Ishikawa (cell line): ENCODE measurements at regions not wholly inside any gene's neighbourhood (a gene's known extent, or its start where the extent isn't known, plus 50 kb on each side); places are given as distances from the start of the nearest gene placed in this dataset.

Experiments used
- CEBPB ChIP-seq: IDR thresholded peaks from 2 replicates; pipeline ENCODE4 v1.6.1; 2012
- CREB1 ChIP-seq: IDR thresholded peaks from 2 replicates; pipeline ENCODE4 v1.6.1; 2012; ENCODE audit warnings: low read depth
- EGR1 ChIP-seq: IDR thresholded peaks from 2 replicates; pipeline ENCODE4 v1.6.1; 2012
- EP300 ChIP-seq: IDR thresholded peaks from 2 replicates; pipeline ENCODE4 v1.6.1; 2012; ENCODE audit warnings: borderline replicate concordance
- FOXM1 ChIP-seq: IDR thresholded peaks from 2 replicates; pipeline ENCODE4 v1.6.1; 2012; ENCODE audit warnings: low read depth, borderline replicate concordance
- MAX ChIP-seq: IDR thresholded peaks from 2 replicates; pipeline ENCODE4 v1.6.1; 2012
- NFIC ChIP-seq: IDR thresholded peaks from 2 replicates; pipeline ENCODE4 v1.6.1; 2012
- RAD21 ChIP-seq: IDR thresholded peaks from 2 replicates; pipeline ENCODE4 v1.6.1; 2012; ENCODE audit warnings: low read depth
- REST ChIP-seq: IDR thresholded peaks from 2 replicates; pipeline ENCODE4 v1.6.1; 2012; ENCODE audit warnings: low read depth, mild to moderate bottlenecking
- TAF1 ChIP-seq: IDR thresholded peaks from 2 replicates; pipeline ENCODE4 v1.6.1; 2012; ENCODE audit warnings: low read depth, mild to moderate bottlenecking
- TCF12 ChIP-seq: IDR thresholded peaks from 2 replicates; pipeline ENCODE4 v1.6.1; 2012; ENCODE audit warnings: low read depth
- TEAD4 ChIP-seq: IDR thresholded peaks from 2 replicates; pipeline ENCODE4 v1.6.1; 2012
- USF1 ChIP-seq: IDR thresholded peaks from 2 replicates; pipeline ENCODE4 v1.6.1; 2012
- YY1 ChIP-seq: IDR thresholded peaks from 2 replicates; pipeline ENCODE4 v1.6.1; 2012; ENCODE audit warnings: low read depth
- ZBTB7A ChIP-seq: IDR thresholded peaks from 2 replicates; pipeline ENCODE4 v1.6.1; 2012; ENCODE audit warnings: low read depth

GRCh38 chr20:11729806-11730205 lies 187.9 kb upstream of the BTBD3 start:
- TF ChIP-seq CEBPB (no peak), NFIC (no peak), RAD21 (no peak), EGR1 (no peak), TAF1 (no peak), TCF12 (no peak), TEAD4 (no peak), CREB1 (no peak), USF1 (no peak), REST (no peak), EP300 (no peak), MAX (no peak), FOXM1 (no peak), YY1 (no peak), ZBTB7A (no peak)

GRCh38 chr20:11734431-11734830 lies 183.3 kb upstream of the BTBD3 start:
- TF ChIP-seq USF1 (no peak), CREB1 (no peak), RAD21 (no peak), MAX (no peak), TCF12 (no peak), EP300 (no peak), REST (no peak), TEAD4 (no peak)

- no peak for TF ChIP-seq EGR1
- no peak for TF ChIP-seq USF1
- no peak for TF ChIP-seq ZBTB7A
- no peak for TF ChIP-seq RAD21
- TF ChIP-seq NFIC = no peak
- TF ChIP-seq EP300 = no peak
- TF ChIP-seq TEAD4 = no peak
- TF ChIP-seq TCF12 = no peak
- no peak for TF ChIP-seq YY1
- no peak for TF ChIP-seq FOXM1
- no peak for TF ChIP-seq MAX
These were observed 178.8 kb upstream of the BTBD3 start for GRCh38 chr20:11738852-11739251.

- TF ChIP-seq CEBPB (no peak), CREB1 (no peak), REST (no peak), USF1 (no peak), EP300 (no peak), TEAD4 (no peak), TAF1 (no peak), RAD21 (no peak), FOXM1 (no peak), ZBTB7A (no peak)
These were observed 176.7 kb upstream of the BTBD3 start for GRCh38 chr20:11740975-11741374.
